ENCODE measurements at regions not wholly inside any gene's neighbourhood (a gene's known extent, or its start where the extent isn't known, plus 50 kb on each side); places are given as distances from the start of the nearest gene placed in this dataset.

DNA sequence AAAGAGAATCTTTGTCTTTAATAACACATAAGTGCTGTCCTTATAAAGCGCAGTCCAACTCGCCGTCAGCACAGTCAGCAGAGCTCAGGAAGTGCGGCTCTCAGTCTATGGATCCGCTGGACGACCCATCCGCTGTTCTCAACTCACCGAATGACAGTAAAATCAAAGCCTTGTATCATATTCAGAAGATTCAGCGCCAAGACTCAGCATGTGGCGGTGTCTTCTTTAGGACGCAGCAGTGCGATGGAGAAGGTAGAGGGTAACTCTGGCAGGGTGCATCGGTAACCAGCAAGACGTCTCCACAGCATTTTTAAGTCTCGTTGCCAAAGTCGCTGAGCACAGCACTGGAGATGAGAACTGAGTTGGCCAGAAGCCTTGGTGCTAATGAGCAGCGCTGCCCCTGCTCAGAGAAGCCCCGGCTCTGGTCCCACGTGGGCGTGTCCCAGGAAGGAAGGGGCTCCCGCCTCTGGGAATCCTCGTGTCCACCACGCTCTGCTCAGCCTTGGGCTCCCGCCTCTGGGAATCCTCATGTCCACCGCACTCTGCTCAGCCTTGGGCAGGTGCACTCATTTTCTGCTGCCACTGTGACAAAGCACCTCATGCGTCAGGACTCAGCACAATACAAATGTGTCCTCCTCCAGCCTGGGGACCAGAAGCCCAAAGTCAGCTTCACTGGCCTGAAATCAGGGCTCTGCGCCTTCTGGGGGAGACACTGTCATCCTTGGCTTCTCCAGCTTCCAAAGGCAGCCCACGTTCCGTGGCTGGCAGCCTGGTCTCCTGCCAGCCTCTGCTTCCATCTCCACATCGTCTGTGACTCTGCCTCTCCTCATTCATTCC is 238.0 kb upstream of the SALL3 start:
- no peak for DNase-seq (ENCODE audit: low read depth, low spot score)
- H3K9me1 ChIP-seq (ENCODE audit: control insufficient read depth, extremely low read depth, insufficient read depth, low read length), result no peaks in the 10 kb centered on the region
- H3K27ac ChIP-seq (ENCODE audit: control insufficient read depth, insufficient read depth, low read length), result no peak overlapping the region
- H4K20me1 ChIP-seq (ENCODE audit: control insufficient read depth, extremely low read depth, insufficient read depth, low read length), result no peaks in the 10 kb centered on the region
- H3K79me2 ChIP-seq (ENCODE audit: control insufficient read depth, insufficient read depth, low read length), result no peaks in the 10 kb centered on the region
- no peak overlapping the region for H2AFZ ChIP-seq (ENCODE audit: control insufficient read depth, low read length)
- FAIRE-seq, result no peak
- no peaks in the 10 kb centered on the region for H3K36me3 ChIP-seq (ENCODE audit: control insufficient read depth in 2 of 2, extremely low read depth in 1 of 2, insufficient read depth in 2 of 2, low read length in 2 of 2)
- no peak overlapping the region for H3K9ac ChIP-seq (ENCODE audit: control insufficient read depth, extremely low read depth, insufficient read depth, low read length)
- no peaks in the 10 kb centered on the region for H3K27me3 ChIP-seq (ENCODE audit: control insufficient read depth, extremely low read depth, insufficient read depth, low read length)
- H3K4me2 ChIP-seq (ENCODE audit: control insufficient read depth, extremely low read depth, insufficient read depth, low read depth, low read length), result no peak overlapping the region
- H3K4me3 ChIP-seq (ENCODE audit: control insufficient read depth in 2 of 3, extremely low read depth in 1 of 3, insufficient read depth in 2 of 3, low read depth in 1 of 3, low read length in 3 of 3), result no peak overlapping the region
- H3K4me1 ChIP-seq (ENCODE audit: control insufficient read depth, extremely low read depth, insufficient read depth, low read length), result no peaks in the 10 kb centered on the region
- dilution Hi-C loops (cut with MboI; ENCODE audit: extremely low pct_ligation_motif_present, low sequenced_read_pairs), result no loop called here
- peaks cover 18% of the 10 kb centered on the region for H3K9me3 ChIP-seq (ENCODE audit: control insufficient read depth, low read depth, low read length)
- TF ChIP-seq, protein P1, sequence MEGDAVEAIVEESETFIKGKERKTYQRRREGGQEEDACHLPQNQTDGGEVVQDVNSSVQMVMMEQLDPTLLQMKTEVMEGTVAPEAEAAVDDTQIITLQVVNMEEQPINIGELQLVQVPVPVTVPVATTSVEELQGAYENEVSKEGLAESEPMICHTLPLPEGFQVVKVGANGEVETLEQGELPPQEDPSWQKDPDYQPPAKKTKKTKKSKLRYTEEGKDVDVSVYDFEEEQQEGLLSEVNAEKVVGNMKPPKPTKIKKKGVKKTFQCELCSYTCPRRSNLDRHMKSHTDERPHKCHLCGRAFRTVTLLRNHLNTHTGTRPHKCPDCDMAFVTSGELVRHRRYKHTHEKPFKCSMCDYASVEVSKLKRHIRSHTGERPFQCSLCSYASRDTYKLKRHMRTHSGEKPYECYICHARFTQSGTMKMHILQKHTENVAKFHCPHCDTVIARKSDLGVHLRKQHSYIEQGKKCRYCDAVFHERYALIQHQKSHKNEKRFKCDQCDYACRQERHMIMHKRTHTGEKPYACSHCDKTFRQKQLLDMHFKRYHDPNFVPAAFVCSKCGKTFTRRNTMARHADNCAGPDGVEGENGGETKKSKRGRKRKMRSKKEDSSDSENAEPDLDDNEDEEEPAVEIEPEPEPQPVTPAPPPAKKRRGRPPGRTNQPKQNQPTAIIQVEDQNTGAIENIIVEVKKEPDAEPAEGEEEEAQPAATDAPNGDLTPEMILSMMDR (optimal IDR thresholded peaks at IDR 0.05 in 1 of 3, IDR thresholded peaks at IDR 0.05 in 1 of 3, conservative IDR thresholded peaks at IDR 0.05 in 1 of 3; ENCODE audit: extremely low read depth in 1 of 3, insufficient read depth in 2 of 3, low read length in 3 of 3), result no peak

- Histone ChIP-seq H3K9ac (ENCODE audit: control insufficient read depth, extremely low read depth, insufficient read depth, low read length) (no peak overlapping the region), H2AFZ (ENCODE audit: control insufficient read depth, low read length) (no peak overlapping the region), H3K4me2 (ENCODE audit: control insufficient read depth, extremely low read depth, insufficient read depth, low read depth, low read length) (no peak overlapping the region), H3K27ac (ENCODE audit: control insufficient read depth, insufficient read depth, low read length) (no peak overlapping the region), H3K27me3 (ENCODE audit: control insufficient read depth, extremely low read depth, insufficient read depth, low read length) (no peaks in the 10 kb centered on the region), H3K4me3 (ENCODE audit: control insufficient read depth in 2 of 3, extremely low read depth in 1 of 3, insufficient read depth in 2 of 3, low read depth in 1 of 3, low read length in 3 of 3) (no peak overlapping the region), H4K20me1 (ENCODE audit: control insufficient read depth, extremely low read depth, insufficient read depth, low read length) (no peaks in the 10 kb centered on the region), H3K4me1 (ENCODE audit: control insufficient read depth, extremely low read depth, insufficient read depth, low read length) (no peaks in the 10 kb centered on the region), H3K36me3 (ENCODE audit: control insufficient read depth in 2 of 2, extremely low read depth in 1 of 2, insufficient read depth in 2 of 2, low read length in 2 of 2) (no peaks in the 10 kb centered on the region), H3K9me1 (ENCODE audit: control insufficient read depth, extremely low read depth, insufficient read depth, low read length) (no peaks in the 10 kb centered on the region), H3K9me3 (ENCODE audit: control insufficient read depth, low read depth, low read length) (peaks cover 18% of the 10 kb centered on the region), H3K79me2 (ENCODE audit: control insufficient read depth, insufficient read depth, low read length) (no peaks in the 10 kb centered on the region)
- DNase-seq (ENCODE audit: low read depth, low spot score), result no peak
- no peak for FAIRE-seq
- dilution Hi-C loops (cut with MboI; ENCODE audit: extremely low pct_ligation_motif_present, low sequenced_read_pairs), result no loop called here
- no peak for TF ChIP-seq EZH2 (IDR thresholded peaks at IDR 0.05; ENCODE audit: low read length)
- TF ChIP-seq, protein P1 (optimal IDR thresholded peaks at IDR 0.05 in 1 of 3, IDR thresholded peaks at IDR 0.05 in 1 of 3, conservative IDR thresholded peaks at IDR 0.05 in 1 of 3; ENCODE audit: extremely low read depth in 1 of 3, insufficient read depth in 2 of 3, low read length in 3 of 3), result no peak
These were observed 237.3 kb upstream of the SALL3 start for GRCh38 chr18:78742218-78742745.

All from keratinocyte (primary cell).